ENCODE measurements at regions not wholly inside any gene's neighbourhood (a gene's known extent, or its start where the extent isn't known, plus 50 kb on each side); places are given as distances from the start of the nearest gene placed in this dataset.

DNA sequence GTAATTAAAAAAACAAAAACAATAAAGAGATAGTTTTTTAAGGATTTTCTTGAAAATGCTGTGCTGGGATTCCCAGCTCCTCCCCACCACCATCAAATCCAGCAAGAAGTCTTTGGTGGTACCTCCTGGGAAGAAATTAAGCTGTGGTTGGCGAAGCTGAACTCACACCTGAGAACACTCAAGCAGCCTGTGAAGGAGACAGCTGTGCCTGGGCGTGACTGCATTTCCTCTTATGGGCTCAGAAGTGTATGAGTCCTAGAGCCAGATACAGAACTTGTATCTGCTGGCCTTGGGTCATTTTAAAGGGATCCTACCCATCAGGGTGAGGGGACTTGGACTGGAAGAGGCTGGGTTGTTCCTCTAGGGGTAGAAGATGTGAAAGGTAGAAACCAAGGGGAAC lies 561.2 kb upstream of the SGCD start:
- TF ChIP-seq, protein P1, sequence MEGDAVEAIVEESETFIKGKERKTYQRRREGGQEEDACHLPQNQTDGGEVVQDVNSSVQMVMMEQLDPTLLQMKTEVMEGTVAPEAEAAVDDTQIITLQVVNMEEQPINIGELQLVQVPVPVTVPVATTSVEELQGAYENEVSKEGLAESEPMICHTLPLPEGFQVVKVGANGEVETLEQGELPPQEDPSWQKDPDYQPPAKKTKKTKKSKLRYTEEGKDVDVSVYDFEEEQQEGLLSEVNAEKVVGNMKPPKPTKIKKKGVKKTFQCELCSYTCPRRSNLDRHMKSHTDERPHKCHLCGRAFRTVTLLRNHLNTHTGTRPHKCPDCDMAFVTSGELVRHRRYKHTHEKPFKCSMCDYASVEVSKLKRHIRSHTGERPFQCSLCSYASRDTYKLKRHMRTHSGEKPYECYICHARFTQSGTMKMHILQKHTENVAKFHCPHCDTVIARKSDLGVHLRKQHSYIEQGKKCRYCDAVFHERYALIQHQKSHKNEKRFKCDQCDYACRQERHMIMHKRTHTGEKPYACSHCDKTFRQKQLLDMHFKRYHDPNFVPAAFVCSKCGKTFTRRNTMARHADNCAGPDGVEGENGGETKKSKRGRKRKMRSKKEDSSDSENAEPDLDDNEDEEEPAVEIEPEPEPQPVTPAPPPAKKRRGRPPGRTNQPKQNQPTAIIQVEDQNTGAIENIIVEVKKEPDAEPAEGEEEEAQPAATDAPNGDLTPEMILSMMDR (conservative IDR thresholded peaks at IDR 0.05; ENCODE audit: low read depth, low read length), result no peak
- DNase-seq (ENCODE audit: low read depth), result no peak
- H3K4me3 ChIP-seq (ENCODE audit: low read depth, low read length), result no peak overlapping the region

DNA sequence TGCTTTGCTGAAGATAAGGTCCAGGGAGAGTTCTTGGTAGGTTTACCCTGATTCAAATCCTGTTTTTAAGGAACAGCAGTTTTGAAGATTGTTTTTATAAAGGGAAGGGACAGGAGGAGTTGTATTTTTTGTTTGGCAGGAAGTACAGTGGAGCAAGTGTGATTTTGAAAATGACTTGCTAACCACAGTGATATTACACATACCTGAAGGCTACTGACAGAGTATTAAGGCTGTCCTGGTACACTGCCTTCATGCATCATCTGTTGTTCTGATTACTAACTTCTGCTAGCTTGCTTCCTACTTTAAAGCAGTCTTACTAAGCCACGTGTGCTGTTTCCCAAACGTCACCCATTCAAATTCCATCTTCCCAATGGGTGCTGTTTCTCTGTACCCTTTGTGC lies 559.5 kb upstream of the SGCD start:
- TF ChIP-seq, protein P1 (conservative IDR thresholded peaks at IDR 0.05; ENCODE audit: low read depth, low read length), result no peak
- DNase-seq (ENCODE audit: low read depth), result no peak
- no peak overlapping the region for H3K4me3 ChIP-seq (ENCODE audit: low read depth, low read length)

DNA sequence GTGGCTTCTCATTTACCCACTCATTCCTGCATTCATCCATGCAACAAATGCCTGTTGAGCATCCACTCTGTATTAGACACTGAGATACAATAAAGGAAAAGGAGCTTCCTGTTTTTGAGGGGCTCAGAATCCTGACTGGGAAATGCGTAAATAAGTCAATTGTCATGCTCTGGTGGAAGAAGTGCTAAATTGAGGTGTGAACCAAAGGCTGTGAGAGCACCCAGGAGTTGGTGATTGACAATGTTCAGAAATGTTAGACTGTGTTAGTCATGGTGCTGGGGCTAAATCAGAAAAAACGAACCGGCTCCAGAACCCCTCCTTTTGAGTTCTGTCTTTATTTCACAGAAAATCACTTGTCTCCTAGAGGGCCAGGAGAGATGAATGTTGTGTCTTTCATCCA lies 558.6 kb upstream of the SGCD start:
- TF ChIP-seq, protein P1 (conservative IDR thresholded peaks at IDR 0.05; ENCODE audit: low read depth, low read length), result no peak
- no peak for DNase-seq (ENCODE audit: low read depth)
- H3K4me3 ChIP-seq (ENCODE audit: low read depth, low read length), result no peak overlapping the region

- no peak for DNase-seq (ENCODE audit: low read depth)
- TF ChIP-seq, protein P1 (conservative IDR thresholded peaks at IDR 0.05; ENCODE audit: low read depth, low read length), result no peak
- no peak overlapping the region for H3K4me3 ChIP-seq (ENCODE audit: low read depth, low read length)
Observed at GRCh38 chr5:155772009-155772662, 554.8 kb upstream of the SGCD start.

DNA sequence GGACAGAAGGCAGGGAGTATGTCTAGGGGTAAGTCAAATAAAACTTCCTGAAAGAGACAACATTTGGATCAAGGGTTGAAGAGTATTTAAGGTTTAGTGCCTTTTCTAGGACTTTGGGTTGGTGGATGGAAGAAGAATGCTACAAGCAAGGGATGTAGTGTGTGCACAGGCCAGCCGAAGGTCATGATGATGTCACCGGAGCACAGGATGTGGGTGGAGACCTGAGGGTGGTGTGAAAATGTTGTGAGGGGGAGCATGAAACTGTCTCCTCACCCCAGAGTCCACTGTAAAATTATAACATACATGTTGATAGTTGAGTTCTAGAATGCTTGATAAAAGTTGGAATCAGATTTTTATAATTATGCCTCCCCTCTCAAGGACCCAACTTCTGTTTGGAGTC lies 553.3 kb upstream of the SGCD start:
- no peak overlapping the region for H3K4me3 ChIP-seq (ENCODE audit: low read depth, low read length)
- TF ChIP-seq, protein P1 (conservative IDR thresholded peaks at IDR 0.05; ENCODE audit: low read depth, low read length), result no peak
- no peak for DNase-seq (ENCODE audit: low read depth)

- DNase-seq (ENCODE audit: low read depth), result no peak
- TF ChIP-seq, protein P1 (conservative IDR thresholded peaks at IDR 0.05; ENCODE audit: low read depth, low read length), result no peak
- no peak overlapping the region for H3K4me3 ChIP-seq (ENCODE audit: low read depth, low read length)
Observed at GRCh38 chr5:155780260-155780659, 546.7 kb upstream of the SGCD start.

GRCh38 chr5:155783246-155783645 lies 543.7 kb upstream of the SGCD start:
- no peak overlapping the region for H3K4me3 ChIP-seq (ENCODE audit: low read depth, low read length)
- TF ChIP-seq, protein P1 (conservative IDR thresholded peaks at IDR 0.05; ENCODE audit: low read depth, low read length), result no peak
- no peak for DNase-seq (ENCODE audit: low read depth)

Data from choroid plexus epithelial cell (primary cell).